ENCODE measurements at regions not wholly inside any gene's neighbourhood (a gene's known extent, or its start where the extent isn't known, plus 50 kb on each side); places are given as distances from the start of the nearest gene placed in this dataset.
"Not testable (repeated sequence)": the region's sequence is repeated elsewhere in the genome, so short reads cannot be mapped to it uniquely, and the experiment has no call there.

GRCh38 chr4:56139241-56139827 is 190.6 kb downstream of the CEP135 start:
- DNase-seq (ENCODE audit: insufficient read length, low spot score, missing footprints): no peak
- H3K4me2 ChIP-seq (ENCODE audit: insufficient read depth, low read length): no peak overlapping the region
- H3K36me3 ChIP-seq (ENCODE audit: insufficient read depth, low read length): no peaks in the 10 kb centered on the region
- H3K9me3 ChIP-seq (ENCODE audit: low read depth, low read length): no peaks in the 10 kb centered on the region
- no peaks in the 10 kb centered on the region for H3K4me1 ChIP-seq (ENCODE audit: insufficient read depth, low read length)
- H2AFZ ChIP-seq (ENCODE audit: low read length): no peak overlapping the region
- no peak overlapping the region for H3K27ac ChIP-seq (ENCODE audit: low read depth, low read length)
- no peaks in the 10 kb centered on the region for H4K20me1 ChIP-seq (ENCODE audit: insufficient read depth, low read length)
- H3K27me3 ChIP-seq (ENCODE audit: insufficient read depth, low read length): no peaks in the 10 kb centered on the region
- no peaks in the 10 kb centered on the region for H3K79me2 ChIP-seq (ENCODE audit: insufficient read depth, low read length)
- TF ChIP-seq CTCF (IDR thresholded peaks at IDR 0.05; ENCODE audit: extremely low read depth, low read depth, low read length): no peak
- H3K4me3 ChIP-seq (ENCODE audit: insufficient read depth, low read length): no peak overlapping the region

GRCh38 chr4:56134834-56135233 is 186.1 kb downstream of the CEP135 start:
- not testable (repeated sequence) for H3K79me2 ChIP-seq (ENCODE audit: insufficient read depth, low read length); H4K20me1 ChIP-seq (ENCODE audit: insufficient read depth, low read length); H3K4me1 ChIP-seq (ENCODE audit: insufficient read depth, low read length); DNase-seq (ENCODE audit: insufficient read length, low spot score, missing footprints); H3K36me3 ChIP-seq (ENCODE audit: insufficient read depth, low read length); H3K9me3 ChIP-seq (ENCODE audit: low read depth, low read length); H3K4me3 ChIP-seq (ENCODE audit: insufficient read depth, low read length); H3K4me2 ChIP-seq (ENCODE audit: insufficient read depth, low read length); H3K27ac ChIP-seq (ENCODE audit: low read depth, low read length); H3K27me3 ChIP-seq (ENCODE audit: insufficient read depth, low read length); H2AFZ ChIP-seq (ENCODE audit: low read length)

- Histone ChIP-seq H3K4me3 (ENCODE audit: insufficient read depth, low read length) (no peak overlapping the region), H3K36me3 (ENCODE audit: insufficient read depth, low read length) (no peaks in the 10 kb centered on the region), H3K27me3 (ENCODE audit: insufficient read depth, low read length) (no peaks in the 10 kb centered on the region), H2AFZ (ENCODE audit: low read length) (no peak overlapping the region), H3K4me1 (ENCODE audit: insufficient read depth, low read length) (no peaks in the 10 kb centered on the region), H3K9me3 (ENCODE audit: low read depth, low read length) (no peaks in the 10 kb centered on the region), H3K4me2 (ENCODE audit: insufficient read depth, low read length) (no peak overlapping the region), H3K27ac (ENCODE audit: low read depth, low read length) (no peak overlapping the region), H4K20me1 (ENCODE audit: insufficient read depth, low read length) (no peaks in the 10 kb centered on the region), H3K79me2 (ENCODE audit: insufficient read depth, low read length) (no peaks in the 10 kb centered on the region)
- TF ChIP-seq CTCF (IDR thresholded peaks at IDR 0.05; ENCODE audit: extremely low read depth, low read depth, low read length): no peak
- DNase-seq (ENCODE audit: insufficient read length, low spot score, missing footprints): no peak
These were observed 185.5 kb downstream of the CEP135 start for GRCh38 chr4:56134266-56134665.

GRCh38 chr4:56132835-56133234 is 184.1 kb downstream of the CEP135 start:
- Histone ChIP-seq H3K9me3 (ENCODE audit: low read depth, low read length) (no peaks in the 10 kb centered on the region), H3K4me1 (ENCODE audit: insufficient read depth, low read length) (no peaks in the 10 kb centered on the region), H3K27ac (ENCODE audit: low read depth, low read length) (no peak overlapping the region), H4K20me1 (ENCODE audit: insufficient read depth, low read length) (no peaks in the 10 kb centered on the region), H3K36me3 (ENCODE audit: insufficient read depth, low read length) (no peaks in the 10 kb centered on the region), H3K4me3 (ENCODE audit: insufficient read depth, low read length) (no peak overlapping the region), H3K27me3 (ENCODE audit: insufficient read depth, low read length) (no peaks in the 10 kb centered on the region), H3K79me2 (ENCODE audit: insufficient read depth, low read length) (no peaks in the 10 kb centered on the region), H3K4me2 (ENCODE audit: insufficient read depth, low read length) (no peak overlapping the region), H2AFZ (ENCODE audit: low read length) (no peak overlapping the region)
- TF ChIP-seq CTCF (IDR thresholded peaks at IDR 0.05; ENCODE audit: extremely low read depth, low read depth, low read length): no peak
- no peak for DNase-seq (ENCODE audit: insufficient read length, low spot score, missing footprints)

GRCh38 chr4:56132188-56132587 is 183.4 kb downstream of the CEP135 start:
- not testable (repeated sequence) for H3K27ac ChIP-seq (ENCODE audit: low read depth, low read length); H3K4me1 ChIP-seq (ENCODE audit: insufficient read depth, low read length); H3K4me3 ChIP-seq (ENCODE audit: insufficient read depth, low read length); H3K79me2 ChIP-seq (ENCODE audit: insufficient read depth, low read length); H4K20me1 ChIP-seq (ENCODE audit: insufficient read depth, low read length); H3K9me3 ChIP-seq (ENCODE audit: low read depth, low read length); H3K27me3 ChIP-seq (ENCODE audit: insufficient read depth, low read length); H3K4me2 ChIP-seq (ENCODE audit: insufficient read depth, low read length); H3K36me3 ChIP-seq (ENCODE audit: insufficient read depth, low read length); H2AFZ ChIP-seq (ENCODE audit: low read length); DNase-seq (ENCODE audit: insufficient read length, low spot score, missing footprints)
